NCI-H2107 treated with DMSO at 0.1 percent for 48 hours (cell line): ENCODE measurements at regions not wholly inside any gene's neighbourhood (a gene's known extent, or its start where the extent isn't known, plus 50 kb on each side); places are given as distances from the start of the nearest gene placed in this dataset.
"Not testable (repeated sequence)": the region's sequence is repeated elsewhere in the genome, so short reads cannot be mapped to it uniquely, and the experiment has no call there.

ENCODE experiments used
- DNase-seq: peaks from one replicate; lab custom pipeline; 2025; ENCODE audit not compliant: unreplicated experiment; lab: John Stamatoyannopoulos, UW

DNA sequence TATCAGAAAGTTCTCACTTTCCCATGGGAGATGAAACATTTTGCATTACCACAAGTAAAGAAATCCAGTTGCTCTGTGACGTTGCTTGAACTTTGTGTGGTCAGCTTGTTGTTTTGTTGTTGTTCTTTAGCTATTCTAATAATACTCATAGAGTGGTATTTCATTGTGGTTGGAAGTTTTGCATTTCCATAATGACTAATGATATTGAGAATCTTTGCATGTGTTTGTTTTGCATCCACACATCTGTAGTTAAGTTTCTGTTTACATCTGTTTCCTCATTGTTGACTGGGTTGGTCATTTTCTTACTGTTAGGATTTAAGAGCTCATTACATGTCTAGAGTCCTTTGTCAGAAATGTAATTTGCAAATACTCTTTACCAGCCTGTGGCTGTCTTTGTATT, 133.2 kb upstream of the LRRC61 start:
- DNase-seq, result not testable (repeated sequence)

DNA sequence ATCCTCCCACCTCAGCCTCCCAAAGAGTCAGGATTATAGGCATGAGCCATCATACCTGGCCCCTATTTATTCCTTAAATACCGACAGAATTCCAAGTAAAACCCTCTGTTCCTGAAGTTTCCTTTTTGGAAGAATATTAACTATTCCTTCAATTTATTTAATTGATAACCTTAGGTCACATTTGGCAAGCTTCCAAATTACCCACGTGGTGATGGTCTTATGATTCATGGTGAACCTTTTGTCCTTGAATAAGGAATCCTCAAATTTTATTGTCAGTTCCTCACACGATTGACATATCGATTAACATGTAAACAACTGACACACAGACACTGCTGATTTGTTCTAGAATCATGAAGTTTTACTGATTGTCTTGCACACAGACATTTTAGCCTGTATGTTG, 130.6 kb upstream of the LRRC61 start:
- DNase-seq, result not testable (repeated sequence)

GRCh38 chr7:150193866-150194265, 129.3 kb upstream of the LRRC61 start:
- not testable (repeated sequence) for DNase-seq
